Uterus (tissue), 3 donors: ENCODE measurements at regions not wholly inside any gene's neighbourhood (a gene's known extent, or its start where the extent isn't known, plus 50 kb on each side); places are given as distances from the start of the nearest gene placed in this dataset.

Experiments used
- DNase-seq, 2 donors: peaks; one replicate each; pipeline ENCODE4 v3.0.0-alpha.2; 2019 to 2020
- H3K27ac ChIP-seq, 2 donors: fragments of 200-600 bp; sonication (generic); 1 replicate in 1 of 2; 2 replicates in 1 of 2; pipeline ENCODE4 v1.5.1; 2016 to 2018
- H3K27me3 ChIP-seq, 2 donors: fragments of 200-600 bp; sonication (generic); one replicate each; pipeline ENCODE4 v1.5.1; 2018 to 2019; ENCODE audit warnings: control low read depth in 1 of 2
- H3K36me3 ChIP-seq, 2 donors: fragments of 200-600 bp; sonication (generic); one replicate each; pipeline ENCODE4 v1.5.1; 2019; ENCODE audit warnings: control low read depth in 1 of 2
- H3K4me1 ChIP-seq, 2 donors: fragments of 200-600 bp; sonication (generic); one replicate each; pipeline ENCODE4 v1.5.1; 2018 to 2019; ENCODE audit warnings: control low read depth in 1 of 2
- H3K4me3 ChIP-seq, 2 donors: fragments of 200-600 bp; sonication (generic); 1 replicate in 1 of 2; 2 replicates in 1 of 2; pipeline ENCODE4 v1.5.1; 2018 to 2019; ENCODE audit warnings: mild to moderate bottlenecking in 1 of 2
- H3K9me3 ChIP-seq, 2 donors: fragments of 200-600 bp; sonication (generic); one replicate each; pipeline ENCODE4 v1.5.1; 2019; ENCODE audit warnings: control low read depth in 1 of 2
- POLR2A ChIP-seq, 2 donors: fragments of 450-650 bp; IDR thresholded peaks; one replicate each; pipeline ENCODE4 v1.6.1; 2016; ENCODE audit warnings: antibody characterized with exemption in 2 of 2, mild to moderate bottlenecking in 1 of 2, moderate library complexity in 1 of 2
- intact Hi-C: fragments of 100-400 bp; cut with DNase I; formaldehyde crosslinking; loops from one replicate; pipeline ENCODE4 v1.15.1; 2023; ENCODE audit warnings: low total_unique reads
- TF ChIP-seq, protein P1 (sequence below), 4 experiments: fragments of 200-600 bp in 2 of 4; fragments of 450-650 bp in 2 of 4; sonication (generic) in 2 of 4; IDR thresholded peaks; one replicate each; pipeline ENCODE4 v1.5.1; 2016 to 2019; ENCODE audit warnings: antibody characterized with exemption in 4 of 4, mild to moderate bottlenecking in 2 of 4, moderate library complexity in 1 of 4
- donor health status: DM: yes; HTN: yes; CAD: no.

DNA sequence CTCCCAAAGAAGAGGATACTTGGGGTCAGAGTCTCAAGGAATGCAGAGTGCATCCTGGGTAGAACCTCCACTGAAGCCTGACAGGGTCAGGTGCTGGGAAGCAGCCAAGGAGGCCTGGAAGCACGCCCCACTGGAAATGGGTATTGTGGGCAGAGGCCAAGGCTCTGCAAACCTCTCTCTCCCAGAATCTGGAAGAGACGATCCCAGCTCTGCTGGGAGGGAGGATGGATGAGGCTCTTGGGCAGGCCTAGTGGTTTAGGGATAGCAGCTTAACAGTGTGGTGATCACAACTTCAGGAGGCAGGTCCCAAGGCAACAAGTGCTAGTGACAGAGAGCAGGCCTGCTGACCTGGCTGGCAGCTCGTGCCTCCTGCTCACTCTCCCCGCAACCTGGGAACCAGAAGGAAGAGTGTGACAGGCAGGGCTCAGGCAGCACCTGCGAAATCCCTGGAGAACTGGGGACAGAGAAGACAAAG is 641.0 kb downstream of the PLPP3 start:
- no peak overlapping the region for H3K4me3 ChIP-seq
- peak in 1 of 2 donors; percentile 13 for DNase-seq
- TF ChIP-seq, protein P1, sequence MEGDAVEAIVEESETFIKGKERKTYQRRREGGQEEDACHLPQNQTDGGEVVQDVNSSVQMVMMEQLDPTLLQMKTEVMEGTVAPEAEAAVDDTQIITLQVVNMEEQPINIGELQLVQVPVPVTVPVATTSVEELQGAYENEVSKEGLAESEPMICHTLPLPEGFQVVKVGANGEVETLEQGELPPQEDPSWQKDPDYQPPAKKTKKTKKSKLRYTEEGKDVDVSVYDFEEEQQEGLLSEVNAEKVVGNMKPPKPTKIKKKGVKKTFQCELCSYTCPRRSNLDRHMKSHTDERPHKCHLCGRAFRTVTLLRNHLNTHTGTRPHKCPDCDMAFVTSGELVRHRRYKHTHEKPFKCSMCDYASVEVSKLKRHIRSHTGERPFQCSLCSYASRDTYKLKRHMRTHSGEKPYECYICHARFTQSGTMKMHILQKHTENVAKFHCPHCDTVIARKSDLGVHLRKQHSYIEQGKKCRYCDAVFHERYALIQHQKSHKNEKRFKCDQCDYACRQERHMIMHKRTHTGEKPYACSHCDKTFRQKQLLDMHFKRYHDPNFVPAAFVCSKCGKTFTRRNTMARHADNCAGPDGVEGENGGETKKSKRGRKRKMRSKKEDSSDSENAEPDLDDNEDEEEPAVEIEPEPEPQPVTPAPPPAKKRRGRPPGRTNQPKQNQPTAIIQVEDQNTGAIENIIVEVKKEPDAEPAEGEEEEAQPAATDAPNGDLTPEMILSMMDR (IDR thresholded peaks at IDR 0.05), result no peak
- TF ChIP-seq POLR2A (IDR thresholded peaks at IDR 0.05), result no peak
- H3K4me1 ChIP-seq, result no peaks in the 10 kb centered on the region
- H3K27me3 ChIP-seq, result no peaks in the 10 kb centered on the region
- H3K9me3 ChIP-seq, result no peaks in the 10 kb centered on the region
- H3K36me3 ChIP-seq, result no peaks in the 10 kb centered on the region
- H3K27ac ChIP-seq, result no peak overlapping the region
- intact Hi-C loops, result no loop called here

DNA sequence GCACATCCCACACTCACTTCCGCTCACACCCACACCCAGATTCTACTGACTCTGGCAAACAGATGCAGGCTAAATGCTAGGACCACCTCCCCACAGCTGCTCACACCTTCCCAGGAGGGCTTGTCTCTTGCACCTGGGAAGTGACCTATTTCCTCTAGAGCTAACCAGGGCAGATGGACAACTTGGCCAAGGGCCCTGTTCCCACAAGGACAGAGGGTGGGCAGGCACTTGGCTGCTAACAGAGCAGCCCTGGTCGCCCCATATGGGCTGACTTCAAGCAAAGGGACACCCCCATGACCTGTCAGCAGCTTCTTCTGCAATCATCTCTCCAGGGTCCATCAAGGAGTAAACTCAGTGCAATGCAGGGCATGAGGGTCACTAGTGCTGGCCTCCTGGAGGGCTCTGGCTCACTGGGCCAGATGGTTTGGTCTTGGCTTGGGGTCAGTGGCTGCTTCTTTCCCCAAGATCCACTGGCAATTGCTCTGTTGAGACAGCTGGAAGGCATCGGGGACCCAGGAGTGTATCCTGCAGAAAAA is 641.5 kb downstream of the PLPP3 start:
- Histone ChIP-seq H3K9me3 (no peaks in the 10 kb centered on the region), H3K4me1 (no peaks in the 10 kb centered on the region), H3K4me3 (no peak overlapping the region), H3K36me3 (no peaks in the 10 kb centered on the region), H3K27ac (no peak overlapping the region), H3K27me3 (no peaks in the 10 kb centered on the region)
- intact Hi-C loops, result no loop called here
- TF ChIP-seq, protein P1 (IDR thresholded peaks at IDR 0.05), result no peak
- no peak for TF ChIP-seq POLR2A (IDR thresholded peaks at IDR 0.05)
- no peak for DNase-seq

DNA sequence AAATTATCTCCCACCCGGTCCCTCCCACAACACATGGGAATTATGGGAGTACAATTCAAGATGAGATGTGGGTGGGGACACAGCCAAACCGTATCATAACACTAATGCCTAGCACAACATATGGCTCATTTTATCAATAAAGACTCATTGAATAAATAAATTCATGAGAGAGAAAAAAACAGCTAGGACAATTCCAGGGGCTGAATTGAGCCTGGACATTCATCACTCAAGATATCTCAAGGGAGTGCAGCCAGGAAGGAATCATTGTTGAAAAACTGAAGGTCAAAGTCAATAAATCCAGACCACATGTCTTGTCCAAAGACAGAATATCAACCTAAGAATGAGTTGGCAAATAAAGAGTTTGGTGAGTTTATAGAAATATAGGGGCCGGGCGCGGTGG is 644.1 kb downstream of the PLPP3 start:
- Histone ChIP-seq H3K27me3 (no peaks in the 10 kb centered on the region), H3K36me3 (no peaks in the 10 kb centered on the region), H3K9me3 (no peaks in the 10 kb centered on the region), H3K4me1 (no peaks in the 10 kb centered on the region), H3K27ac (no peak overlapping the region), H3K4me3 (no peak overlapping the region)
- no peak for DNase-seq
- intact Hi-C loops, result no loop called here
- TF ChIP-seq POLR2A (IDR thresholded peaks at IDR 0.05), result no peak

DNA sequence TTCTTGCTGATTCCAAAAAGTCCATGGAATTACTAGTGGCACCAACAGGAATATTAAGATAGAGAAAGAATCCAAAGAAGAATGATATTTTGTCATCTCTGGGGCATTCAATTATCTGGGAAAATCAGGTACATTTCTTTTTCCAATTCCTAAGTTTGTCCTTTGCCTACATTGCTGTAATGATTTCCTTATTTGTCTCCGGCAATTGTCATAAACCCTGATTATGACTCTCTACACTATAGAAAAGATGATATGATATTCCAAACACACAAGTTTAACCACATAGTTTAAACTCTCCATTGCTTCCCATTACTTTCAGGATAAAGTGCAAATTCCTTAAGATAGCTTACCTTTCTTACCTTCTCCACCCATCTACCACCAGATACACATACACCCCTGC is 647.0 kb downstream of the PLPP3 start:
- intact Hi-C loops, result no loop called here
- no peak for TF ChIP-seq POLR2A (IDR thresholded peaks at IDR 0.05)
- TF ChIP-seq, protein P1 (IDR thresholded peaks at IDR 0.05), result no peak
- DNase-seq, result no peak
- H3K4me1 ChIP-seq, result no peaks in the 10 kb centered on the region
- no peaks in the 10 kb centered on the region for H3K9me3 ChIP-seq
- H3K27ac ChIP-seq, result no peak overlapping the region
- no peaks in the 10 kb centered on the region for H3K36me3 ChIP-seq
- H3K27me3 ChIP-seq, result no peaks in the 10 kb centered on the region
- H3K4me3 ChIP-seq, result no peak overlapping the region

DNA sequence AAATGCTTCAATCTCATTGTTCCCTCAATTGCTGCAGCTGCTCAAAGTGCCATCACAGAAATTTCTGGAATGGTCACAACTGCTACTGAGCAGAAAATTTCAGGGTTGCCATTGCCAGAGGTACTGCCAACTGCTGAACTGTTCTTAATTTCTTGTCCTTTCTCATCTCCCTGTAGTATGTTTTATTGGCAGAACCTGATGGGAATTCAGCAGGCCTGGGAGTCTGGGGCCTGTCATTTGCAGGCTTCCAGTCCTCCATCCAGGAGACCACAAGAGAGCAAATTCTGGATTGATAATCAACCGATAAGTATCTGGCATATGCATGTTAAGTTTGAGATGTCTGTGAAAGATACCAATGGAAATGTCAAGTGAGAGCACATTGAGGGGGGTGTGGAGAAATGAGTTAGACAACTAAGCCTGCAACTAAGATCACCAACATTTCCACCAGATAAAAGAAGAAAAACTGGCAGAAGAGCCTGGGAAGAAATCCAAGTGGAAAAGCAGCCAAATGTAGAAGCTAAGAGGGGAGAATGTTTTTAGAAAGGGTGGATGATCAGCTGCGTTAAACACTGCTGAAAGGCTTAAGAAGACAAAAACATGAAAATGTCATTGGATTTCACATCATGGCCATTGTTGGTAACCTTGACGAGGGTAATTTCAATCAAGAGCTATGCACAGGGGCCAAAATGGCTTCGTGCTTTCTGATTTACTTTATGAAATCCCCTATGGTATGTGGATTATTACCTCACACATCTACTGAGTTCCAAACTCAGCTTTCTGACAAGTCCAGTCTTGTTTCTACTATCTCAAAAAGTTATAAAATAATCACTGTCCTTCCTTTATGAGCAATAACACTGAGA is 648.1 kb downstream of the PLPP3 start:
- TF ChIP-seq, protein P1 (IDR thresholded peaks at IDR 0.05), result no peak
- no peak for TF ChIP-seq POLR2A (IDR thresholded peaks at IDR 0.05)
- no peaks in the 10 kb centered on the region for H3K4me1 ChIP-seq
- intact Hi-C loops, result no loop called here
- no peaks in the 10 kb centered on the region for H3K9me3 ChIP-seq
- H3K4me3 ChIP-seq, result no peak overlapping the region
- DNase-seq, result peak in 1 of 2 donors; percentile 47
- peak overlapping the region; percentile 23 to 50 for H3K27ac ChIP-seq
- no peaks in the 10 kb centered on the region for H3K36me3 ChIP-seq
- no peaks in the 10 kb centered on the region for H3K27me3 ChIP-seq
